ENCODE measurements at regions not wholly inside any gene's neighbourhood (a gene's known extent, or its start where the extent isn't known, plus 50 kb on each side); places are given as distances from the start of the nearest gene placed in this dataset.

- no peaks in the 10 kb centered on the region for H3K9me3 ChIP-seq (ENCODE audit: control insufficient read depth, low read depth, low read length)
- no peak overlapping the region for H3K4me3 ChIP-seq (ENCODE audit: control insufficient read depth in 2 of 3, extremely low read depth in 1 of 3, insufficient read depth in 2 of 3, low read depth in 1 of 3, low read length in 3 of 3)
- no peak for TF ChIP-seq CTCF (optimal IDR thresholded peaks at IDR 0.05 in 1 of 3, IDR thresholded peaks at IDR 0.05 in 1 of 3, conservative IDR thresholded peaks at IDR 0.05 in 1 of 3; ENCODE audit: extremely low read depth in 1 of 3, insufficient read depth in 2 of 3, low read length in 3 of 3)
- no peak for TF ChIP-seq EZH2 (IDR thresholded peaks at IDR 0.05; ENCODE audit: low read length)
- no peaks in the 10 kb centered on the region for H3K9me1 ChIP-seq (ENCODE audit: control insufficient read depth, extremely low read depth, insufficient read depth, low read length)
- no peaks in the 10 kb centered on the region for H3K4me1 ChIP-seq (ENCODE audit: control insufficient read depth, extremely low read depth, insufficient read depth, low read length)
- no peak overlapping the region for H2AFZ ChIP-seq (ENCODE audit: control insufficient read depth, low read length)
- H3K79me2 ChIP-seq (ENCODE audit: control insufficient read depth, insufficient read depth, low read length) = no peaks in the 10 kb centered on the region
- no peak for FAIRE-seq
- no peak overlapping the region for H3K27ac ChIP-seq (ENCODE audit: control insufficient read depth, insufficient read depth, low read length)
- H3K9ac ChIP-seq (ENCODE audit: control insufficient read depth, extremely low read depth, insufficient read depth, low read length) = no peak overlapping the region
- dilution Hi-C loops (cut with MboI; ENCODE audit: extremely low pct_ligation_motif_present, low sequenced_read_pairs) = no loop called here
- DNase-seq (ENCODE audit: low read depth, low spot score) = no peak
- no peak overlapping the region for H3K4me2 ChIP-seq (ENCODE audit: control insufficient read depth, extremely low read depth, insufficient read depth, low read depth, low read length)
- no peaks in the 10 kb centered on the region for H3K36me3 ChIP-seq (ENCODE audit: control insufficient read depth in 2 of 2, extremely low read depth in 1 of 2, insufficient read depth in 2 of 2, low read length in 2 of 2)
- H3K27me3 ChIP-seq (ENCODE audit: control insufficient read depth, extremely low read depth, insufficient read depth, low read length) = no peaks in the 10 kb centered on the region
- H4K20me1 ChIP-seq (ENCODE audit: control insufficient read depth, extremely low read depth, insufficient read depth, low read length) = no peaks in the 10 kb centered on the region
These were observed 72.8 kb upstream of the AADACL2 start for GRCh38 chr3:151660885-151661284.

- no peaks in the 10 kb centered on the region for H3K79me2 ChIP-seq (ENCODE audit: control insufficient read depth, insufficient read depth, low read length)
- no peaks in the 10 kb centered on the region for H3K4me1 ChIP-seq (ENCODE audit: control insufficient read depth, extremely low read depth, insufficient read depth, low read length)
- H3K27ac ChIP-seq (ENCODE audit: control insufficient read depth, insufficient read depth, low read length) = no peak overlapping the region
- H3K4me3 ChIP-seq (ENCODE audit: control insufficient read depth in 2 of 3, extremely low read depth in 1 of 3, insufficient read depth in 2 of 3, low read depth in 1 of 3, low read length in 3 of 3) = no peak overlapping the region
- H4K20me1 ChIP-seq (ENCODE audit: control insufficient read depth, extremely low read depth, insufficient read depth, low read length) = no peaks in the 10 kb centered on the region
- H2AFZ ChIP-seq (ENCODE audit: control insufficient read depth, low read length) = no peak overlapping the region
- TF ChIP-seq EZH2 (IDR thresholded peaks at IDR 0.05; ENCODE audit: low read length) (no peak), CTCF (optimal IDR thresholded peaks at IDR 0.05 in 1 of 3, IDR thresholded peaks at IDR 0.05 in 1 of 3, conservative IDR thresholded peaks at IDR 0.05 in 1 of 3; ENCODE audit: extremely low read depth in 1 of 3, insufficient read depth in 2 of 3, low read length in 3 of 3) (no peak)
- DNase-seq (ENCODE audit: low read depth, low spot score) = no peak
- H3K9me1 ChIP-seq (ENCODE audit: control insufficient read depth, extremely low read depth, insufficient read depth, low read length) = no peaks in the 10 kb centered on the region
- no peak for FAIRE-seq
- H3K27me3 ChIP-seq (ENCODE audit: control insufficient read depth, extremely low read depth, insufficient read depth, low read length) = no peaks in the 10 kb centered on the region
- no peaks in the 10 kb centered on the region for H3K36me3 ChIP-seq (ENCODE audit: control insufficient read depth in 2 of 2, extremely low read depth in 1 of 2, insufficient read depth in 2 of 2, low read length in 2 of 2)
- no peak overlapping the region for H3K9ac ChIP-seq (ENCODE audit: control insufficient read depth, extremely low read depth, insufficient read depth, low read length)
- H3K9me3 ChIP-seq (ENCODE audit: control insufficient read depth, low read depth, low read length) = no peaks in the 10 kb centered on the region
- dilution Hi-C loops (cut with MboI; ENCODE audit: extremely low pct_ligation_motif_present, low sequenced_read_pairs) = no loop called here
- no peak overlapping the region for H3K4me2 ChIP-seq (ENCODE audit: control insufficient read depth, extremely low read depth, insufficient read depth, low read depth, low read length)
These were observed 88.7 kb upstream of the AADACL2 start for GRCh38 chr3:151644986-151645385.
